ENCODE measurements at regions not wholly inside any gene's neighbourhood (a gene's known extent, or its start where the extent isn't known, plus 50 kb on each side); places are given as distances from the start of the nearest gene placed in this dataset.
A peak's percentile ranks its signal among the peaks of the same experiment; 100 is the strongest.

GRCh38 chr6:95501032-95501904 is 76.1 kb upstream of the MANEA start:
- 97% methylated on average over 4 of the region's 4 CpGs for WGBS
- no peaks in the 10 kb centered on the region for H3K27me3 ChIP-seq (ENCODE audit: insufficient read depth, low read length)
- H3K27ac ChIP-seq (ENCODE audit: low read depth, low read length) = no peak overlapping the region
- H3K9me3 ChIP-seq (ENCODE audit: insufficient read depth, low read depth, low read length) = peaks cover 21% of the 10 kb centered on the region
- no peak overlapping the region for H3K4me3 ChIP-seq (ENCODE audit: low read length)
- H3K36me3 ChIP-seq (ENCODE audit: insufficient read depth, low read length) = no peaks in the 10 kb centered on the region
- H3K9ac ChIP-seq (ENCODE audit: low read depth, low read length) = no peak overlapping the region
- H3K4me1 ChIP-seq (ENCODE audit: insufficient read depth, low read length) = no peaks in the 10 kb centered on the region

GRCh38 chr6:95503568-95503967 is 73.8 kb upstream of the MANEA start:
- Histone ChIP-seq H3K4me3 (ENCODE audit: low read length) (no peak overlapping the region), H3K27ac (ENCODE audit: low read depth, low read length) (no peak overlapping the region), H3K36me3 (ENCODE audit: insufficient read depth, low read length) (no peaks in the 10 kb centered on the region), H3K9me3 (ENCODE audit: insufficient read depth, low read depth, low read length) (peaks cover 7% of the 10 kb centered on the region; the same call in 1 of the 2 replicates), H3K4me1 (ENCODE audit: insufficient read depth, low read length) (no peaks in the 10 kb centered on the region), H3K9ac (ENCODE audit: low read depth, low read length) (no peak overlapping the region), H3K27me3 (ENCODE audit: insufficient read depth, low read length) (no peaks in the 10 kb centered on the region)
- no CpG with 5 or more reads among the region's 1 CpG for WGBS

GRCh38 chr6:95511404-95511803 is 65.9 kb upstream of the MANEA start:
- Histone ChIP-seq H3K9ac (ENCODE audit: low read depth, low read length) (no peak overlapping the region), H3K27me3 (ENCODE audit: insufficient read depth, low read length) (no peaks in the 10 kb centered on the region), H3K9me3 (ENCODE audit: insufficient read depth, low read depth, low read length) (no peaks in the 10 kb centered on the region), H3K27ac (ENCODE audit: low read depth, low read length) (no peak overlapping the region), H3K36me3 (ENCODE audit: insufficient read depth, low read length) (no peaks in the 10 kb centered on the region), H3K4me3 (ENCODE audit: low read length) (no peak overlapping the region), H3K4me1 (ENCODE audit: insufficient read depth, low read length) (peaks cover 26% of the 10 kb centered on the region)
- WGBS = 67% methylated on average over 4 of the region's 4 CpGs

GRCh38 chr6:95515975-95516374 is 61.4 kb upstream of the MANEA start:
- no peaks in the 10 kb centered on the region for H3K27me3 ChIP-seq (ENCODE audit: insufficient read depth, low read length)
- H3K27ac ChIP-seq (ENCODE audit: low read depth, low read length) = peak overlapping the region; percentile 78
- no peaks in the 10 kb centered on the region for H3K36me3 ChIP-seq (ENCODE audit: insufficient read depth, low read length)
- no peaks in the 10 kb centered on the region for H3K9me3 ChIP-seq (ENCODE audit: insufficient read depth, low read depth, low read length)
- H3K4me3 ChIP-seq (ENCODE audit: low read length) = no peak overlapping the region
- 0 out of 2 replicates have a peak overlapping the region, but pooled peaks have one; percentile 7 for H3K9ac ChIP-seq (ENCODE audit: low read depth, low read length)
- peaks cover 33% of the 10 kb centered on the region for H3K4me1 ChIP-seq (ENCODE audit: insufficient read depth, low read length)
- 49% methylated on average over 2 of the region's 2 CpGs for WGBS

- H3K27ac ChIP-seq (ENCODE audit: low read depth, low read length) = peak overlapping the region; percentile 66; the same call in 1 of the 2 replicates
- WGBS = 78% methylated on average over 2 of the region's 2 CpGs
- no peaks in the 10 kb centered on the region for H3K36me3 ChIP-seq (ENCODE audit: insufficient read depth, low read length)
- no peak overlapping the region for H3K4me3 ChIP-seq (ENCODE audit: low read length)
- H3K9me3 ChIP-seq (ENCODE audit: insufficient read depth, low read depth, low read length) = no peaks in the 10 kb centered on the region
- H3K9ac ChIP-seq (ENCODE audit: low read depth, low read length) = no peak overlapping the region
- peaks cover 42% of the 10 kb centered on the region for H3K4me1 ChIP-seq (ENCODE audit: insufficient read depth, low read length)
- no peaks in the 10 kb centered on the region for H3K27me3 ChIP-seq (ENCODE audit: insufficient read depth, low read length)
Measured at GRCh38 chr6:95517004-95517403, 60.3 kb upstream of the MANEA start.

- no peaks in the 10 kb centered on the region for H3K36me3 ChIP-seq (ENCODE audit: insufficient read depth, low read length)
- H3K4me3 ChIP-seq (ENCODE audit: low read length) = no peak overlapping the region
- H3K27me3 ChIP-seq (ENCODE audit: insufficient read depth, low read length) = no peaks in the 10 kb centered on the region
- peaks cover 44% of the 10 kb centered on the region for H3K4me1 ChIP-seq (ENCODE audit: insufficient read depth, low read length)
- no peak overlapping the region for H3K27ac ChIP-seq (ENCODE audit: low read depth, low read length)
- 74% methylated on average over 2 of the region's 3 CpGs for WGBS
- H3K9me3 ChIP-seq (ENCODE audit: insufficient read depth, low read depth, low read length) = no peaks in the 10 kb centered on the region
- H3K9ac ChIP-seq (ENCODE audit: low read depth, low read length) = no peak overlapping the region
Measured at GRCh38 chr6:95517568-95517967, 59.8 kb upstream of the MANEA start.

- Histone ChIP-seq H3K9me3 (ENCODE audit: insufficient read depth, low read depth, low read length) (no peaks in the 10 kb centered on the region), H3K9ac (ENCODE audit: low read depth, low read length) (no peak overlapping the region), H3K36me3 (ENCODE audit: insufficient read depth, low read length) (no peaks in the 10 kb centered on the region), H3K4me1 (ENCODE audit: insufficient read depth, low read length) (peaks cover 47% of the 10 kb centered on the region), H3K4me3 (ENCODE audit: low read length) (no peak overlapping the region), H3K27me3 (ENCODE audit: insufficient read depth, low read length) (no peaks in the 10 kb centered on the region), H3K27ac (ENCODE audit: low read depth, low read length) (no peak overlapping the region)
- WGBS = 94% methylated on average over 15 of the region's 15 CpGs
Measured at GRCh38 chr6:95518630-95519227, 58.6 kb upstream of the MANEA start.

- Histone ChIP-seq H3K9me3 (ENCODE audit: insufficient read depth, low read depth, low read length) (no peaks in the 10 kb centered on the region), H3K4me3 (ENCODE audit: low read length) (no peak overlapping the region), H3K4me1 (ENCODE audit: insufficient read depth, low read length) (peaks cover 45% of the 10 kb centered on the region), H3K27me3 (ENCODE audit: insufficient read depth, low read length) (no peaks in the 10 kb centered on the region), H3K36me3 (ENCODE audit: insufficient read depth, low read length) (no peaks in the 10 kb centered on the region), H3K9ac (ENCODE audit: low read depth, low read length) (no peak overlapping the region), H3K27ac (ENCODE audit: low read depth, low read length) (no peak overlapping the region)
- WGBS = 96% methylated on average over 28 of the region's 28 CpGs
Measured at GRCh38 chr6:95519228-95520037, 57.9 kb upstream of the MANEA start.

- Histone ChIP-seq H3K27me3 (ENCODE audit: insufficient read depth, low read length) (no peaks in the 10 kb centered on the region), H3K4me3 (ENCODE audit: low read length) (no peak overlapping the region), H3K9me3 (ENCODE audit: insufficient read depth, low read depth, low read length) (no peaks in the 10 kb centered on the region), H3K36me3 (ENCODE audit: insufficient read depth, low read length) (no peaks in the 10 kb centered on the region), H3K27ac (ENCODE audit: low read depth, low read length) (no peak overlapping the region), H3K4me1 (ENCODE audit: insufficient read depth, low read length) (peaks cover 28% of the 10 kb centered on the region), H3K9ac (ENCODE audit: low read depth, low read length) (no peak overlapping the region)
- 88% methylated on average over 1 of the region's 2 CpGs for WGBS
Measured at GRCh38 chr6:95521181-95521580, 56.2 kb upstream of the MANEA start.

Data from HUES64 (cell line).